Adrenal gland (tissue), 5 donors: ENCODE measurements at regions not wholly inside any gene's neighbourhood (a gene's known extent, or its start where the extent isn't known, plus 50 kb on each side); places are given as distances from the start of the nearest gene placed in this dataset.

Experiments
- CTCF ChIP-seq, 6 experiments: fragments of 450-650 bp in 4 of 6; fragments of 200-600 bp in 2 of 6; sonication (generic) in 1 of 6; IDR thresholded peaks; 1 replicate in 5 of 6; 2 replicates in 1 of 6; pipeline versions ENCODE4 v1.5.1 to v1.8.0; 2016 to 2021; ENCODE audit warnings: antibody characterized with exemption in 6 of 6, mild to moderate bottlenecking in 2 of 6, moderate library complexity in 1 of 6
- POLR2A ChIP-seq, 2 donors: fragments of 450-650 bp; IDR thresholded peaks; one replicate each; pipeline ENCODE4 v1.6.1; 2017; ENCODE audit warnings: antibody characterized with exemption in 2 of 2, mild to moderate bottlenecking in 2 of 2, moderate library complexity in 1 of 2
- donor health status: DM: no; HTN: no; CAD: no.

- TF ChIP-seq CTCF (IDR thresholded peaks at IDR 0.05) (no peak), POLR2A (IDR thresholded peaks at IDR 0.05) (no peak)
These were observed 1225.4 kb upstream of the LRRTM1 start for GRCh38 chr2:81529944-81530343.
